Activated CD8-positive, alpha-beta T cell treated with anti-CD3 and anti-CD28 coated beads for 36 hours (primary cell): ENCODE measurements at regions not wholly inside any gene's neighbourhood (a gene's known extent, or its start where the extent isn't known, plus 50 kb on each side); places are given as distances from the start of the nearest gene placed in this dataset.
A peak's percentile ranks its signal among the peaks of the same experiment; 100 is the strongest.
"Not testable (repeated sequence)": the region's sequence is repeated elsewhere in the genome, so short reads cannot be mapped to it uniquely, and the experiment has no call there.

Experiments
- ATAC-seq: fragments of 200-7000 bp; cut with Tn5 transposase; one replicate; pipeline ENCODE4 v1.10.0; 2021; ENCODE audit warnings: mild to moderate bottlenecking, moderate library complexity
- CTCF ChIA-PET: fragments of 350-600 bp; sonication (Branson Sonifier 250); formaldehyde crosslinking; loops from one replicate; lab custom pipeline; 2021; ENCODE audit warnings: antibody characterized with exemption; lab: Charles Lee
- POLR2A ChIA-PET: fragments of 350-600 bp; sonication (Branson Sonifier 250); formaldehyde crosslinking; loops from one replicate; lab custom pipeline; 2021; ENCODE audit warnings: antibody characterized with exemption; lab: Charles Lee
- DNase-seq: peaks from one replicate; pipeline ENCODE4 v3.0.0-alpha.2; 2020
- H3K27ac Mint-ChIP-seq: one replicate; pipeline ENCODE4 v1.8.0; 2021; ENCODE audit warnings: mild to moderate bottlenecking, mixed read lengths
- H3K27me3 Mint-ChIP-seq: one replicate; pipeline ENCODE4 v1.8.0; 2021; ENCODE audit warnings: mixed read lengths
- H3K36me3 Mint-ChIP-seq: one replicate; pipeline ENCODE4 v1.8.0; 2021; ENCODE audit warnings: low read depth, mixed read lengths
- H3K4me1 Mint-ChIP-seq: one replicate; pipeline ENCODE4 v1.8.0; 2021; ENCODE audit warnings: low read depth, mixed read lengths
- H3K4me3 Mint-ChIP-seq: one replicate; pipeline ENCODE4 v1.8.0; 2021; ENCODE audit warnings: mild to moderate bottlenecking, moderate library complexity, mixed read lengths
- H3K9me3 Mint-ChIP-seq: one replicate; pipeline ENCODE4 v1.8.0; 2021; ENCODE audit warnings: mixed read lengths
- CTCF ChIP-seq: fragments of 200-600 bp; IDR thresholded peaks from one replicate; pipeline ENCODE4 v1.8.0; 2022; ENCODE audit warnings: antibody characterized with exemption, mild to moderate bottlenecking
- intact Hi-C: fragments of 100-400 bp; cut with micrococcal nuclease; formaldehyde crosslinking; loops from one replicate; pipeline ENCODE4 v1.10.0; 2022

DNA sequence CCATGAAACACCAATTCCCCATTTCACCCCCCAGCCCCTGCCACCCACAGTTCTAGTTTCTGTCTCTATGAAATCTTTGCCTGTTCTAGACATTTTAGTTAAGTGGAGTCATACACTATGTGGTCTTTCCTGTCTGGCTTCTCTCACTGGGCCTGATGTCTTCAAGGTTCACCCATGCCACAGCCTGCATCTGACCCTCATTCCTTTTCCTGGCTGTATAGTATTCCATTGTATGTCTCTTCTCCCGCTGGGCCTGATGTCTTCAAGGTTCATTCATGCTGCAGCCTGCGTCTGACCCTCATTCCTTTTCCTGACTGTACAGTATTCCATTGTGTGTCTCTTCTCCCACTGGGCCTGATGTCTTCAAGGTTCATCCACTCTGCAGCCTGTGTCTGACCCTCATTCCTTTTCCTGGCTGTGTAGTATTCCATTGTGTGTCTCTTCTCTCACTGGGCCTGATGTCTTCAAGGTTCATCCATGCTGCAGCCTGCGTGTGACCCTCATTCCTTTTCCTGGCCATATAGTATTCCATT, 191.7 kb downstream of the CRLF2 start:
- peaks cover 2% of the 10 kb centered on the region for H3K9me3 Mint-ChIP-seq
- DNase-seq (no peak), ATAC-seq (no peak)
- no peaks in the 10 kb centered on the region for H3K4me1 Mint-ChIP-seq
- no peak for TF ChIP-seq CTCF
- ChIA-PET POLR2A (no interaction called here), CTCF (no interaction called here)
- no peak overlapping the region for H3K4me3 Mint-ChIP-seq
- intact Hi-C loops, result no loop called here
- no peaks in the 10 kb centered on the region for H3K36me3 Mint-ChIP-seq
- H3K27ac Mint-ChIP-seq, result no peak overlapping the region
- no peaks in the 10 kb centered on the region for H3K27me3 Mint-ChIP-seq

GRCh38 chrX:1016926-1017325, 195.5 kb downstream of the CRLF2 start:
- ATAC-seq, H3K9me3 Mint-ChIP-seq, H3K27me3 Mint-ChIP-seq, DNase-seq, POLR2A ChIA-PET, H3K4me1 Mint-ChIP-seq, H3K4me3 Mint-ChIP-seq, H3K27ac Mint-ChIP-seq, H3K36me3 Mint-ChIP-seq, intact Hi-C loops, CTCF ChIA-PET: not testable (repeated sequence)

DNA sequence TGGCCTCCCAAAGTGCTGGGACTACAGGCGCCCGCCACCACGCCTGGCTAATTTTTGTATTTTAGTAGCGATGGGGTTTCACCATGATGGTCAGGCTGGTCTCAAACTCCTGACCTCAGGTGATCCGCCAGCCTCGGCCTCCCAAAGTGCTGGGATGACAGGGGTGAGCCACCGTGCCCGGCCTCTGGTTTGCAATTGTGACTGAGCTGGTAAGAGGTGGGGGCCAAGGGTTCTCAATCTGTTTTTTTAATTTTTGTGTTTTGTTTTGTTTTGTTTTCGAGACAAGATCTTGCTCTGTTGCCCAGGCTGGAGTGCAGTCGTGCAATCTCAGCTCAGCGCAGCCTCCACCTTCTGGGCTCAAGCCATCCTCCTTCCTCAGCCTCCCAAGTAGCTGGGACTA, 196.2 kb downstream of the CRLF2 start:
- H3K27ac Mint-ChIP-seq, intact Hi-C loops, DNase-seq, CTCF ChIA-PET, H3K4me3 Mint-ChIP-seq, H3K4me1 Mint-ChIP-seq, POLR2A ChIA-PET, H3K27me3 Mint-ChIP-seq, H3K36me3 Mint-ChIP-seq, ATAC-seq, H3K9me3 Mint-ChIP-seq: not testable (repeated sequence)

- Mint-ChIP-seq H3K4me3 (no peak overlapping the region), H3K4me1 (no peaks in the 10 kb centered on the region), H3K9me3 (no peaks in the 10 kb centered on the region), H3K36me3 (no peaks in the 10 kb centered on the region), H3K27ac (no peak overlapping the region), H3K27me3 (peaks cover 1% of the 10 kb centered on the region)
- peak; percentile 10 for DNase-seq
- intact Hi-C loops, result no loop called here
- peak; percentile 34 for ATAC-seq
- TF ChIP-seq CTCF, result no peak
- CTCF ChIA-PET, result no interaction called here
- POLR2A ChIA-PET, result no interaction called here
Measured at GRCh38 chrX:1012678-1013300, 199.7 kb downstream of the CRLF2 start.

DNA sequence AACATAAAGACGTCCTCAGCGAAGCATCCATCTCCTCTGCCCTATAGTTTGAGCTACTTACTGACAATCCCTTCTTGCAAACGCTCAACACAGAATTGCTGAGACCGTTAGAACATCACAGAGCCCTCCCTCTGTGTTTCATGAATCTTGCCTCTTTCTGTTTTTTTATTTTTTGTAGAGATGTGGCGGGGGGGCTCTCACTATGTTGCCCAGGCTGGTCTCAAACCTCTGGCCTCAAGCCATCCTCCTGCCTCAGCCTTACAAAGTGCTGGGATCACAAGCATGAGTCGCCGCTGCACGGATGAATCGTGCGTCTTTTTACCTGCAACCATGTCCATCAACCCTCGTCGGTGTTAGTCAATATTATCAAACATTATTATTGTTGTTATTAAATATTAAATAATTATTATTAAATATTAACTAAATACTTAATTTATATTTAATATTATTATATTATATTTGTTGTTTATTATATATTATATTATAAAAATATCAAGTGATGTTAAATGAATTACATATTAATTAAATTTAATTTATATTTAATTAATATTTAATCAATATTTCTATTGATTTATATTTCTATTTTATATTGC, 200.7 kb downstream of the CRLF2 start:
- intact Hi-C loops, result no loop called here
- no peak overlapping the region for H3K27ac Mint-ChIP-seq

More for the DNA sequence above, 200.7 kb downstream of the CRLF2 start:
- Mint-ChIP-seq H3K4me3 (no peak overlapping the region), H3K4me1 (no peaks in the 10 kb centered on the region), H3K36me3 (no peaks in the 10 kb centered on the region), H3K9me3 (no peaks in the 10 kb centered on the region), H3K27me3 (peaks cover 1% of the 10 kb centered on the region)
- TF ChIP-seq CTCF, result no peak
- DNase-seq (peak; percentile 27), ATAC-seq (peak; percentile 51)
- POLR2A ChIA-PET, result no interaction called here
- CTCF ChIA-PET, result no interaction called here
